HCT116 (cell line): ENCODE measurements at regions not wholly inside any gene's neighbourhood (a gene's known extent, or its start where the extent isn't known, plus 50 kb on each side); places are given as distances from the start of the nearest gene placed in this dataset.

Experiments
- ATAC-seq: fragments of 200-7000 bp; cut with Tn5 transposase; 2 replicates; pipeline ENCODE4 v1.9.1; 2020; ENCODE audit warnings: mild to moderate bottlenecking, moderate library complexity
- BruUV-seq: library from RNA; stranded (reverse); fragments of 400-500 nt; replicated peaks from 2 replicates; lab custom pipeline; 2021; lab: Mats Ljungman, UMichigan
- CTCF ChIA-PET: fragments of 300-600 bp; sonication (Branson Sonifier 250); formaldehyde crosslinking; loops from one replicate; lab custom pipeline; 2021; ENCODE audit warnings: antibody characterized with exemption; lab: Charles Lee
- POLR2A ChIA-PET: fragments of 300-600, 350-600 bp; sonication (Branson Sonifier 250); formaldehyde crosslinking; loops from one replicate; lab custom pipeline; 2021; ENCODE audit warnings: antibody characterized with exemption; lab: Charles Lee
- RAD21 ChIA-PET, 2 experiments: fragments of 300-600 bp; sonication (Branson Sonifier 250); formaldehyde crosslinking; loops; one replicate each; lab custom pipeline; 2023; ENCODE audit warnings: low total read pairs in 2 of 2; ENCODE audit not compliant: uncharacterized antibody in 2 of 2, unreplicated experiment in 2 of 2, low non-redundant PET in 1 of 2; lab: Charles Lee
- DNase-seq: peaks from one replicate; pipeline ENCODE4 v3.0.0-alpha.2; 2010; ENCODE audit warnings: low read depth, low spot score
- H2AFZ ChIP-seq: fragments of 200-600 bp; shearing (Covaris generic), sonication (generic); 2 replicates; pipeline ENCODE4 v1.6.1; 2017; ENCODE audit warnings: low read depth, mixed run types, mixed read lengths, antibody characterized with exemption, low read length; ENCODE audit not compliant: poor library complexity, severe bottlenecking
- H3K27ac ChIP-seq: 2 replicates; pipeline ENCODE4 v1.5.1; 2012; ENCODE audit warnings: low read depth, low read length
- H3K27me3 ChIP-seq: fragments of 200-600 bp; sonication (generic); 2 replicates; pipeline ENCODE4 v1.6.1; 2016; ENCODE audit warnings: mixed run types, low read length, mixed read lengths; ENCODE audit not compliant: insufficient read depth
- H3K36me3 ChIP-seq, 2 experiments: fragments of 200-500 bp in 1 of 2; fragments of 200-600 bp in 1 of 2; sonication (Bioruptor generic) in 1 of 2; sonication (generic) in 1 of 2; 2 replicates each; pipeline versions ENCODE4 v1.5.1 to v1.6.1; 2014 to 2016; ENCODE audit warnings: low read length in 2 of 2, inconsistent platforms in 1 of 2, mixed read lengths in 1 of 2, mixed run types in 1 of 2; ENCODE audit not compliant: insufficient read depth in 2 of 2, control insufficient read depth in 1 of 2
- H3K4me1 ChIP-seq, 2 experiments: fragments of 200-600 bp in 1 of 2; sonication (generic) in 1 of 2; 2 replicates each; pipeline versions ENCODE4 v1.5.1 to v1.6.1; 2012 to 2017; ENCODE audit warnings: low read length in 2 of 2, inconsistent platforms in 1 of 2, mild to moderate bottlenecking in 1 of 2, mixed read lengths in 1 of 2, mixed run types in 1 of 2, moderate library complexity in 1 of 2; ENCODE audit not compliant: insufficient read depth in 2 of 2, control insufficient read depth in 1 of 2
- H3K4me2 ChIP-seq: fragments of 200-600 bp; sonication (generic); 2 replicates; pipeline ENCODE4 v1.6.1; 2017; ENCODE audit warnings: mixed run types, low read length, mixed read lengths
- H3K4me3 ChIP-seq, 2 experiments: fragments of 200-600 bp in 1 of 2; sonication (generic) in 1 of 2; replicated peaks in 1 of 2; 2 replicates each; pipeline ENCODE4 v1.5.1; 2011 to 2016; ENCODE audit warnings: low read length in 2 of 2, control low read depth in 1 of 2, low read depth in 1 of 2, mild to moderate bottlenecking in 1 of 2, mixed read lengths in 1 of 2, mixed run types in 1 of 2
- H3K79me2 ChIP-seq: fragments of 200-600 bp; sonication (generic); 2 replicates; pipeline ENCODE4 v1.6.1; 2017; ENCODE audit warnings: mild to moderate bottlenecking, mixed run types, low read length, moderate library complexity, mixed read lengths; ENCODE audit not compliant: insufficient read depth
- H3K9ac ChIP-seq: fragments of 200-600 bp; sonication (generic); 2 replicates; pipeline ENCODE4 v1.6.1; 2016; ENCODE audit warnings: low read length, mixed read lengths
- H3K9me2 ChIP-seq: fragments of 200-600 bp; sonication (generic), shearing (Covaris generic); 2 replicates; pipeline ENCODE4 v1.6.1; 2017; ENCODE audit warnings: mixed run types, mild to moderate bottlenecking, moderate library complexity; ENCODE audit not compliant: insufficient read depth
- H3K9me3 ChIP-seq, 2 experiments: fragments of 200-500 bp in 1 of 2; fragments of 200-600 bp in 1 of 2; sonication (Bioruptor generic) in 1 of 2; sonication (generic) in 1 of 2; 2 replicates each; pipeline ENCODE4 v1.6.1; 2014 to 2017; ENCODE audit warnings: low read length in 2 of 2, mixed read lengths in 2 of 2, inconsistent platforms in 1 of 2, low read depth in 1 of 2, mild to moderate bottlenecking in 1 of 2, mixed run types in 1 of 2, moderate library complexity in 1 of 2; ENCODE audit not compliant: control insufficient read depth in 1 of 2, insufficient read depth in 1 of 2
- H4K20me1 ChIP-seq: fragments of 200-600 bp; sonication (generic), shearing (Covaris generic); 2 replicates; pipeline ENCODE4 v1.6.1; 2017; ENCODE audit warnings: mixed run types, mild to moderate bottlenecking, moderate library complexity; ENCODE audit not compliant: insufficient read depth
- ATF3 ChIP-seq: IDR thresholded peaks from 2 replicates; pipeline ENCODE4 v1.6.1; 2012
- CBX3 ChIP-seq: IDR thresholded peaks from 2 replicates; pipeline ENCODE4 v1.6.1; 2012; ENCODE audit warnings: low read depth
- EZH2phosphoT487 ChIP-seq: fragments of 200-600 bp; IDR thresholded peaks from 2 replicates; pipeline ENCODE4 v1.6.1; 2018; ENCODE audit warnings: antibody characterized with exemption, borderline replicate concordance
- POLR2A ChIP-seq: IDR thresholded peaks from 2 replicates; pipeline ENCODE4 v1.7.0; 2011; ENCODE audit warnings: borderline replicate concordance; ENCODE audit not compliant: insufficient read depth, insufficient read length; ENCODE audit errors: extremely low read depth
- SP1 ChIP-seq: IDR thresholded peaks from 2 replicates; pipeline ENCODE4 v1.6.1; 2012; ENCODE audit warnings: low read depth
- SRF ChIP-seq: IDR thresholded peaks from 2 replicates; pipeline ENCODE4 v1.6.1; 2012; ENCODE audit warnings: low read depth
- intact Hi-C: fragments of 100-400 bp; cut with micrococcal nuclease; formaldehyde crosslinking; loops from 2 replicates; pipeline ENCODE4 v1.10.0; 2022
- TF ChIP-seq, protein P1 (sequence below): IDR thresholded peaks from 2 replicates; pipeline ENCODE4 v1.6.1; 2011; ENCODE audit warnings: mild to moderate bottlenecking, low read length, moderate library complexity; ENCODE audit not compliant: insufficient replicate concordance; ENCODE audit errors: extremely low read depth

DNA sequence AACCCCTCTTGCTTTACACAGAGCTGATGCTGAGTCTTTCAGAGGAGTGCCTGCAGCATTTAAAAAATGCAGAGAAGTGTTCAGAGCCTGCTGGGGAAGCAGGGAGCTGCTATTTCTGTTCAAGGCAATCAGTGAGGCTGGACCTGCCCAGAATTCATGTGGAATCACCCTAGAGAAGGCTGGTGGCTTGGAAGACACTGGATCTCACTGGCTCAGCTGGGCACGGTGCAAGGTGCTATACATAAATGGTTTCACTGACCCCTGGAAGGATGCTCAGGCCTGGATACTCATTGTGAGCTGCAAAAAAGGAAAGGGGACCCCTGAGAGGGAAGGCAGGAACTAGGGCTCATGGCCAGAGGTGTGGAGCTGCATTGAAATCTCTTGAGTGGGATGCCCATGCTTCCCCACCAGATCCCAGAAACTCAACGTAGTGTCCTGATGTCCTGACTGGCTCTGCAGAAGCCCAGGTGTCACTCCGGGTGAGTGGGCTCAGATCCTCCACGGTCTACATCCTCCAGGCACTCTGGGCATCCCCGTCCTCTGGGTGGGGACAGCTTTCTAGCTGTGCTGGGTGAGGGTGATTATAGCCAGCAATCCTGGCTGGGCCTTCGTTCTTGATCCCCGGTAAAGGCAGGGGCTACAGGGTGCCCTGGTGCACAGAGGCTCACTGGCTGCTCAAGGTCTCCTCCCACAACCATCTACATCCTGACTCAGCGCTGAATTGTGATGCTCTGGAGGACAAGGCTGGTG, 77.2 kb upstream of the TNS3 start (continued):
- TF ChIP-seq ATF3 = no peak
- TF ChIP-seq SP1 = no peak
- TF ChIP-seq EZH2phosphoT487 = no peak

DNA sequence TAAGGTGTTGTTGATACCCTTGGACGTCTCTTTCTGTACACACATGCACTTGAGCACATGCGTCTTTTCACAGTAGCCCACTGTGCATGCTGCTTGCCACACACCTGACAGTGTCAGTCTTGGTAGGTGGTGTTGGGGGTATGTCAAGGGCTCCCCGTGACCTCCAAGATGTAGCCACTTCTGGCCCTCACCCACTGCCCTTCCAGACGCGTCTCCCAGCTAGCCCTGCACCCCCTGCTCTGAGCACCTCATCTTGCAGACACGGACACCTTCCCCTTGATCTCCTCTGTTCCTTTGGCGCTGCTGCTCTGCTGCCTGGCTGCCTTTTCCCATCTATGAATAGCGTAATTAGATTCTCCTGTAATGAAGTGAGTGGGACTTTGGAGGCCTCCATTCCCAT, 75.2 kb upstream of the TNS3 start:
- no peak for TF ChIP-seq SRF
- TF ChIP-seq ATF3 = no peak
- no peak for TF ChIP-seq CBX3
- TF ChIP-seq POLR2A = no peak
- TF ChIP-seq SP1 = no peak
- TF ChIP-seq, protein P1, sequence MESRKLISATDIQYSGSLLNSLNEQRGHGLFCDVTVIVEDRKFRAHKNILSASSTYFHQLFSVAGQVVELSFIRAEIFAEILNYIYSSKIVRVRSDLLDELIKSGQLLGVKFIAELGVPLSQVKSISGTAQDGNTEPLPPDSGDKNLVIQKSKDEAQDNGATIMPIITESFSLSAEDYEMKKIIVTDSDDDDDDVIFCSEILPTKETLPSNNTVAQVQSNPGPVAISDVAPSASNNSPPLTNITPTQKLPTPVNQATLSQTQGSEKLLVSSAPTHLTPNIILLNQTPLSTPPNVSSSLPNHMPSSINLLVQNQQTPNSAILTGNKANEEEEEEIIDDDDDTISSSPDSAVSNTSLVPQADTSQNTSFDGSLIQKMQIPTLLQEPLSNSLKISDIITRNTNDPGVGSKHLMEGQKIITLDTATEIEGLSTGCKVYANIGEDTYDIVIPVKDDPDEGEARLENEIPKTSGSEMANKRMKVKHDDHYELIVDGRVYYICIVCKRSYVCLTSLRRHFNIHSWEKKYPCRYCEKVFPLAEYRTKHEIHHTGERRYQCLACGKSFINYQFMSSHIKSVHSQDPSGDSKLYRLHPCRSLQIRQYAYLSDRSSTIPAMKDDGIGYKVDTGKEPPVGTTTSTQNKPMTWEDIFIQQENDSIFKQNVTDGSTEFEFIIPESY = no peak
- TF ChIP-seq, all 23 proteins: peak for 0
- H3K4me1 ChIP-seq = no peaks in the 10 kb centered on the region
- no peak for ATAC-seq
- no peaks in the 10 kb centered on the region for H3K9me3 ChIP-seq
- no peaks in the 10 kb centered on the region for H3K36me3 ChIP-seq
- H4K20me1 ChIP-seq = no peaks in the 10 kb centered on the region
- RAD21 ChIA-PET = no interaction called here
- intact Hi-C loops = no loop called here
- DNase-seq = no peak
- no peak overlapping the region for H2AFZ ChIP-seq
- no peak overlapping the region for H3K27ac ChIP-seq
- POLR2A ChIA-PET = no interaction called here
- CTCF ChIA-PET = no interaction called here
- H3K9me2 ChIP-seq = no peaks in the 10 kb centered on the region
- BruUV-seq = no TSS peak
- no peaks in the 10 kb centered on the region for H3K79me2 ChIP-seq
- H3K4me3 ChIP-seq = no peak overlapping the region
- H3K4me2 ChIP-seq = no peak overlapping the region
- no peak overlapping the region for H3K9ac ChIP-seq
- no peaks in the 10 kb centered on the region for H3K27me3 ChIP-seq
